ENCODE measurements at regions not wholly inside any gene's neighbourhood (a gene's known extent, or its start where the extent isn't known, plus 50 kb on each side); places are given as distances from the start of the nearest gene placed in this dataset.

- no peak for TF ChIP-seq CTCF (IDR thresholded peaks at IDR 0.05)
- no peak for TF ChIP-seq POLR2AphosphoS5 (IDR thresholded peaks at IDR 0.05)
Measured at GRCh38 chrX:130560544-130560943, 158.8 kb downstream of the RBMX2 start.
